ENCODE measurements at regions not wholly inside any gene's neighbourhood (a gene's known extent, or its start where the extent isn't known, plus 50 kb on each side); places are given as distances from the start of the nearest gene placed in this dataset.
A peak's percentile ranks its signal among the peaks of the same experiment; 100 is the strongest.

GRCh38 chr15:39021341-39021740 is 456.7 kb upstream of the RASGRP1 start:
- no peak overlapping the region for H3K4me3 ChIP-seq (ENCODE audit: low read depth, low read length)
- no peak for TF ChIP-seq CTCF (IDR thresholded peaks at IDR 0.05; ENCODE audit: low read depth, low read length)
- DNase-seq (ENCODE audit: low read depth, low spot score) = no peak
- in situ Hi-C loops (cut with HindIII; ENCODE audit: low sequenced_read_pairs) = no loop called here

- in situ Hi-C loops (cut with HindIII; ENCODE audit: low sequenced_read_pairs) = no loop called here
- no peak for DNase-seq (ENCODE audit: low read depth, low spot score)
- no peak for TF ChIP-seq CTCF (IDR thresholded peaks at IDR 0.05; ENCODE audit: low read depth, low read length)
- no peak overlapping the region for H3K4me3 ChIP-seq (ENCODE audit: low read depth, low read length)
Measured at GRCh38 chr15:39022532-39023305, 458.1 kb upstream of the RASGRP1 start.

DNA sequence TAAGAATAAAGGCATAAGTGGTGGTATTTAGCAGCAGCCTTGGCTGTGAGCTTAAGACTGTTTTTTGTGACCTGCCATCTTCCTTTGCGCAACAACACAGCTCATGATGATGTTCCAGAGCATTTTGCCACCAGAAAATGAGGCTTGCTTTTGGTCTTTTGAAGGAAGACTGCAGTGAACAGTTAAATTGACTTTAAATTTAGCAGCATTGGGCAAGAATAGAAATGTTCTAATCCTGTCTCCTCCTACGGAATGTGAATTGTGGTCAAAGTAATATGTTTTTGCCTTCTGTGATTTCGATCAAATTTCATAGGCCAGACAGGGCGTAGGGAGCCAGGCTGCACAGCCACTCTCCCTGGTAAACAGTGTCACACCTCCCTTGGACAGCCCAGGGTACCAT is 460.7 kb upstream of the RASGRP1 start:
- no peak overlapping the region for H3K4me3 ChIP-seq (ENCODE audit: low read depth, low read length)
- in situ Hi-C loops (cut with HindIII; ENCODE audit: low sequenced_read_pairs) = no loop called here
- no peak for TF ChIP-seq CTCF (IDR thresholded peaks at IDR 0.05; ENCODE audit: low read depth, low read length)
- DNase-seq (ENCODE audit: low read depth, low spot score) = no peak

DNA sequence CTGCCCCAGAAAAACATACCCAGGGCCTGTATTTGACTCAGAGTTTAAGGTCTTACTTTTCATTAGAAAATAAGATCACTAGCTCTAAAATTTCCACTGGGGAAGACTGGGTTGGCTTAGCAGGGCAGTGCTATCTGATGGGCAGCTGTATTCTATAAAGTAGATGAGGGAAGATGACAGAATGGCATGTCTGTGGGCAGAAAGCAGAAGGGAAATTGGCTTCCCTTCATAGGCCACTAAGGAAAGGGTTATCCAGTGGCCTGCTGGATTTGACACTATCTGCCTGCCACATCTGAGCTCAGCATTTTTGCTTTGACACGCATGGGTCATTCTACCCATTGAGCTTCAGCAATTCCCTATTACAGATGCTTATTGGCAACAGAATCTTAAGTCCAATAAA is 461.3 kb upstream of the RASGRP1 start:
- no peak overlapping the region for H3K4me3 ChIP-seq (ENCODE audit: low read depth, low read length)
- no peak for DNase-seq (ENCODE audit: low read depth, low spot score)
- TF ChIP-seq CTCF (IDR thresholded peaks at IDR 0.05; ENCODE audit: low read depth, low read length) = no peak
- in situ Hi-C loops (cut with HindIII; ENCODE audit: low sequenced_read_pairs) = no loop called here

GRCh38 chr15:39028069-39028468 is 463.5 kb upstream of the RASGRP1 start:
- no peak for TF ChIP-seq CTCF (IDR thresholded peaks at IDR 0.05; ENCODE audit: low read depth, low read length)
- H3K4me3 ChIP-seq (ENCODE audit: low read depth, low read length) = no peak overlapping the region
- in situ Hi-C loops (cut with HindIII; ENCODE audit: low sequenced_read_pairs) = no loop called here
- peak; percentile 69 for DNase-seq (ENCODE audit: low read depth, low spot score)

GRCh38 chr15:39029741-39030140 is 465.1 kb upstream of the RASGRP1 start:
- no peak overlapping the region for H3K4me3 ChIP-seq (ENCODE audit: low read depth, low read length)
- no peak for DNase-seq (ENCODE audit: low read depth, low spot score)
- TF ChIP-seq CTCF (IDR thresholded peaks at IDR 0.05; ENCODE audit: low read depth, low read length) = no peak
- in situ Hi-C loops (cut with HindIII; ENCODE audit: low sequenced_read_pairs) = no loop called here

All from astrocyte of the spinal cord (primary cell).